ENCODE measurements at regions not wholly inside any gene's neighbourhood (a gene's known extent, or its start where the extent isn't known, plus 50 kb on each side); places are given as distances from the start of the nearest gene placed in this dataset.

GRCh38 chr5:94082405-94082804, 341.0 kb upstream of the POU5F2 start:
- no peaks in the 10 kb centered on the region for H3K36me3 ChIP-seq
- ATAC-seq (peak; percentile 21), DNase-seq (no peak)
- H3K4me1 ChIP-seq: peaks cover 0 to 5% of the 10 kb centered on the region in 2 donors
- H3K9me3 ChIP-seq: peaks cover 0 to 5% of the 10 kb centered on the region in 2 donors
- intact Hi-C loops (cut with DNase I): no loop called here
- no peak overlapping the region for H3K27ac ChIP-seq
- no peaks in the 10 kb centered on the region for H3K27me3 ChIP-seq
- no peak overlapping the region for H3K4me3 ChIP-seq
- no peak for TF ChIP-seq CTCF (IDR thresholded peaks at IDR 0.05)

DNA sequence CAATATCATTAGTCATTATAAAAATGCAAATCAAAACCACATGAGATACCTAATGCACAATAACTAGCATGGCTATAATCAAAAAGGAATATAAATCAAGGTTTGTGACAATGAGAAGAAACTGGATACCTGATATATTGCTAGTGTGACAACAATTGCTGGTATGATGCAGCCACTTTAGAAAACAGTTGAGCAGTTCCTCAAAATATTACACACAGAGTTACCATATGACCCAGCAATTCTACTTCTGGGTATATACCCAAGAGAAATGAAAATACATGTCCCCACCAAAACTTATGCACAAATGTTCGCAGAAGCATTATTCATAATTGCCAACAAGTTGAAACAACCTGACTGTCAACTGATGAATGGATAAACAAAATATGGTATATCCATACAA, 339.7 kb upstream of the POU5F2 start:
- ATAC-seq (no peak), DNase-seq (no peak)
- intact Hi-C loops (cut with DNase I): no loop called here
- Histone ChIP-seq H3K9me3 (peaks cover 0 to 5% of the 10 kb centered on the region in 2 donors), H3K4me3 (no peak overlapping the region), H3K27me3 (no peaks in the 10 kb centered on the region), H3K27ac (no peak overlapping the region), H3K4me1 (peaks cover 0 to 5% of the 10 kb centered on the region in 2 donors), H3K36me3 (no peaks in the 10 kb centered on the region)
- no peak for TF ChIP-seq CTCF (IDR thresholded peaks at IDR 0.05)

- H3K9me3 ChIP-seq: peaks cover 0 to 1% of the 10 kb centered on the region in 2 donors
- no peak overlapping the region for H3K4me3 ChIP-seq
- DNase-seq: no peak
- ATAC-seq: no peak
- TF ChIP-seq CTCF (IDR thresholded peaks at IDR 0.05): no peak
- no peaks in the 10 kb centered on the region for H3K27me3 ChIP-seq
- no peak overlapping the region for H3K27ac ChIP-seq
- peaks cover 0 to 5% of the 10 kb centered on the region in 2 donors for H3K4me1 ChIP-seq
- intact Hi-C loops (cut with DNase I): no loop called here
- H3K36me3 ChIP-seq: no peaks in the 10 kb centered on the region
These were observed 339.0 kb upstream of the POU5F2 start for GRCh38 chr5:94080390-94080789.

GRCh38 chr5:94072116-94072515, 330.7 kb upstream of the POU5F2 start:
- no peaks in the 10 kb centered on the region for H3K27me3 ChIP-seq
- no peak overlapping the region for H3K4me3 ChIP-seq
- no peaks in the 10 kb centered on the region for H3K4me1 ChIP-seq
- DNase-seq (no peak), ATAC-seq (no peak)
- peaks cover 0 to 11% of the 10 kb centered on the region in 2 donors for H3K9me3 ChIP-seq
- no peak overlapping the region for H3K27ac ChIP-seq
- intact Hi-C loops (cut with DNase I): no loop called here
- peaks cover 0 to 8% of the 10 kb centered on the region in 2 donors for H3K36me3 ChIP-seq
- no peak for TF ChIP-seq CTCF (IDR thresholded peaks at IDR 0.05)

- Histone ChIP-seq H3K27ac (no peak overlapping the region), H3K27me3 (no peaks in the 10 kb centered on the region), H3K36me3 (peaks cover 0 to 13% of the 10 kb centered on the region in 2 donors), H3K4me1 (no peaks in the 10 kb centered on the region), H3K4me3 (no peak overlapping the region), H3K9me3 (peaks cover 0 to 51% of the 10 kb centered on the region in 2 donors)
- no peak for TF ChIP-seq CTCF (IDR thresholded peaks at IDR 0.05)
- ATAC-seq (no peak), DNase-seq (no peak)
- intact Hi-C loops (cut with DNase I): no loop called here
These were observed 325.2 kb upstream of the POU5F2 start for GRCh38 chr5:94066437-94067207.

Data from left lung (tissue), 4 donors.